Panc1 (cell line): ENCODE measurements at regions not wholly inside any gene's neighbourhood (a gene's known extent, or its start where the extent isn't known, plus 50 kb on each side); places are given as distances from the start of the nearest gene placed in this dataset.

ENCODE experiments used
- ATAC-seq: fragments of 200-7000 bp; cut with Tn5 transposase; 2 replicates; pipeline ENCODE4 v1.9.1; 2020; ENCODE audit warnings: mild to moderate bottlenecking, moderate library complexity
- BruUV-seq: library from RNA; stranded (reverse); fragments of 400-500 nt; replicated peaks from 2 replicates; lab custom pipeline; 2021; lab: Mats Ljungman, UMichigan
- CTCF ChIA-PET: fragments of 300-600 bp; sonication (Branson Sonifier 250); formaldehyde crosslinking; loops from one replicate; lab custom pipeline; 2022; ENCODE audit warnings: antibody characterized with exemption; lab: Charles Lee
- POLR2A ChIA-PET: fragments of 300-600 bp; sonication (Branson Sonifier 250); formaldehyde crosslinking; loops from one replicate; lab custom pipeline; 2022; ENCODE audit warnings: antibody characterized with exemption; lab: Charles Lee
- DNase-seq: peaks from one replicate; pipeline ENCODE4 v3.0.0-alpha.2; 2010; ENCODE audit warnings: low read depth, low spot score
- H3K27ac ChIP-seq: 2 replicates; pipeline ENCODE4 v1.5.1; 2011; ENCODE audit warnings: mild to moderate bottlenecking, low read length, inconsistent platforms
- H3K27me3 ChIP-seq: fragments of 200-500 bp; sonication (Bioruptor generic); 2 replicates; pipeline ENCODE4 v1.6.0; 2014; ENCODE audit warnings: low read length, inconsistent platforms; ENCODE audit not compliant: control insufficient read depth, insufficient read depth
- H3K36me3 ChIP-seq: fragments of 200-500 bp; sonication (Bioruptor generic); 2 replicates; pipeline ENCODE4 v1.5.1; 2014; ENCODE audit warnings: inconsistent platforms, mild to moderate bottlenecking, low read length, moderate library complexity; ENCODE audit not compliant: control insufficient read depth, insufficient read depth
- H3K4me1 ChIP-seq: 2 replicates; pipeline ENCODE4 v1.5.1; 2011; ENCODE audit warnings: inconsistent platforms, mild to moderate bottlenecking, low read length, moderate library complexity; ENCODE audit not compliant: control insufficient read depth, insufficient read depth
- H3K4me3 ChIP-seq, 2 experiments: 2 replicates each; pipeline ENCODE4 v1.5.1; 2011 to 2012; ENCODE audit warnings: low read depth in 2 of 2, low read length in 2 of 2, mild to moderate bottlenecking in 2 of 2, inconsistent platforms in 1 of 2, moderate library complexity in 1 of 2
- H3K9me3 ChIP-seq: fragments of 200-500 bp; sonication (Bioruptor generic); 2 replicates; pipeline ENCODE4 v1.5.1; 2014; ENCODE audit warnings: low read depth, mild to moderate bottlenecking, inconsistent platforms, low read length, moderate library complexity; ENCODE audit not compliant: control insufficient read depth, insufficient read depth
- POLR2AphosphoS5 ChIP-seq: IDR thresholded peaks from 2 replicates; pipeline ENCODE4 v1.6.1; 2012; ENCODE audit warnings: mild to moderate bottlenecking, low read depth, low read length, moderate library complexity
- SIN3A ChIP-seq: IDR thresholded peaks from 2 replicates; pipeline ENCODE4 v1.6.1; 2012; ENCODE audit warnings: low read depth, mild to moderate bottlenecking, low read length, moderate library complexity, borderline replicate concordance; ENCODE audit not compliant: insufficient read depth
- TCF7L2 ChIP-seq: IDR thresholded peaks from 2 replicates; pipeline ENCODE4 v1.6.1; 2011; ENCODE audit warnings: mild to moderate bottlenecking, low read depth, low read length, inconsistent platforms
- in situ Hi-C: cut with HindIII; loops from 2 replicates; pipeline ENCODE4 v1.10.0; 2016; ENCODE audit warnings: low sequenced_read_pairs, low pct_unique_long_range_greater_than_20kb
- intact Hi-C: fragments of 100-400 bp; cut with micrococcal nuclease; formaldehyde crosslinking; loops from one replicate; pipeline ENCODE4 v1.10.0; 2022; ENCODE audit not compliant: unreplicated experiment
- TF ChIP-seq, protein P1 (sequence below), 2 experiments: IDR thresholded peaks; 2 replicates each; pipeline ENCODE4 v1.6.1; 2011 to 2012; ENCODE audit warnings: low read depth in 2 of 2, control low read depth in 1 of 2, low read length in 1 of 2, mild to moderate bottlenecking in 1 of 2, moderate library complexity in 1 of 2; ENCODE audit not compliant: insufficient read depth in 1 of 2
- TF ChIP-seq, protein P2 (sequence below): fragments of 450-650 bp; IDR thresholded peaks from 2 replicates; pipeline ENCODE4 v1.5.1; 2017; ENCODE audit warnings: mild to moderate bottlenecking

DNA sequence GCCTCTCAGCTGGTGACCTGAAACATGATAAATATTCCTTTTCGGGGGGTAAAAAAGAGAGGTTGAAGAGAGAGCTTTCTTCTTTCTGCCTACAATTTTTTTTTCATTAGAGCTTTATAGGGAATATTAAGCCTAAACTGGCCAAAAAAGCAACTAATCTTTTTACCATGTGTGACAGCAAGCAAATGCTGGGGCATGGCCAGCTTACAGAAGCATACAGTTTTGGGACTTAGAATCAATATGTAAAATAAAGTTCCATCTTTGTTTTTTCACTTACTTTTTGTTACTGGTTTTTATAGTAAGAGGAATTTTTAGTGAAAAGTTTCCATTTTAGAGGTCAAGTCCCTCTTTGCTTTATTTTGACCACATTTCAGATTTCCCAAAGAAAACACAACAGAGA, 301.2 kb upstream of the DEPDC1 start:
- Histone ChIP-seq H3K27ac (no peak overlapping the region), H3K36me3 (no peaks in the 10 kb centered on the region), H3K4me3 (no peak overlapping the region), H3K4me1 (no peaks in the 10 kb centered on the region), H3K27me3 (no peaks in the 10 kb centered on the region), H3K9me3 (no peaks in the 10 kb centered on the region)
- ATAC-seq (no peak), DNase-seq (no peak)
- TF ChIP-seq, protein P1, sequence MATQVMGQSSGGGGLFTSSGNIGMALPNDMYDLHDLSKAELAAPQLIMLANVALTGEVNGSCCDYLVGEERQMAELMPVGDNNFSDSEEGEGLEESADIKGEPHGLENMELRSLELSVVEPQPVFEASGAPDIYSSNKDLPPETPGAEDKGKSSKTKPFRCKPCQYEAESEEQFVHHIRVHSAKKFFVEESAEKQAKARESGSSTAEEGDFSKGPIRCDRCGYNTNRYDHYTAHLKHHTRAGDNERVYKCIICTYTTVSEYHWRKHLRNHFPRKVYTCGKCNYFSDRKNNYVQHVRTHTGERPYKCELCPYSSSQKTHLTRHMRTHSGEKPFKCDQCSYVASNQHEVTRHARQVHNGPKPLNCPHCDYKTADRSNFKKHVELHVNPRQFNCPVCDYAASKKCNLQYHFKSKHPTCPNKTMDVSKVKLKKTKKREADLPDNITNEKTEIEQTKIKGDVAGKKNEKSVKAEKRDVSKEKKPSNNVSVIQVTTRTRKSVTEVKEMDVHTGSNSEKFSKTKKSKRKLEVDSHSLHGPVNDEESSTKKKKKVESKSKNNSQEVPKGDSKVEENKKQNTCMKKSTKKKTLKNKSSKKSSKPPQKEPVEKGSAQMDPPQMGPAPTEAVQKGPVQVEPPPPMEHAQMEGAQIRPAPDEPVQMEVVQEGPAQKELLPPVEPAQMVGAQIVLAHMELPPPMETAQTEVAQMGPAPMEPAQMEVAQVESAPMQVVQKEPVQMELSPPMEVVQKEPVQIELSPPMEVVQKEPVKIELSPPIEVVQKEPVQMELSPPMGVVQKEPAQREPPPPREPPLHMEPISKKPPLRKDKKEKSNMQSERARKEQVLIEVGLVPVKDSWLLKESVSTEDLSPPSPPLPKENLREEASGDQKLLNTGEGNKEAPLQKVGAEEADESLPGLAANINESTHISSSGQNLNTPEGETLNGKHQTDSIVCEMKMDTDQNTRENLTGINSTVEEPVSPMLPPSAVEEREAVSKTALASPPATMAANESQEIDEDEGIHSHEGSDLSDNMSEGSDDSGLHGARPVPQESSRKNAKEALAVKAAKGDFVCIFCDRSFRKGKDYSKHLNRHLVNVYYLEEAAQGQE (IDR thresholded peaks at IDR 0.05; ENCODE audit: insufficient read depth in 1 of 2, low read depth in 2 of 2, low read length in 1 of 2), result no peak
- no peak for TF ChIP-seq POLR2AphosphoS5
- no peak for TF ChIP-seq TCF7L2
- TF ChIP-seq SIN3A, result no peak
- CTCF ChIA-PET, result no interaction called here
- POLR2A ChIA-PET, result no interaction called here
- BruUV-seq, result no TSS peak
- intact Hi-C loops, result no loop called here
- in situ Hi-C loops, result no loop called here

DNA sequence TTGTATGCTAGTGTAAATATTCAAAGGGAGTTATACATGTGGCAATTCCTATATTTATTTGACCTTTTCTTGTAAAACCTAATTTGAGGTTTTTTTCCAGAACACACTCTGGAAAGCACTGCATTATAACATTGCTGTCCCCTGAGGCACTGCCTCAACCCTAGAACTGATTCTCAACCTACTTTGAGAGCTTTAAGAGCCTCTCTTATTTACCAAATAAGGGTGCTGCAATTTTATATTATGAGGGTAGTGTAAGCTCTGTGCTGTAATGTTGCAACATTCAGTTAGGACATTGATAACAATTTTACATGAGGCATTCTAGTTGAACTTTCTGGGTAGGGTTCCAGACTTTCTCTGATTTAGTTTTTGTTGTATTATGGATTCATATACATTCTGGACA, 302.2 kb upstream of the DEPDC1 start:
- H3K27ac ChIP-seq, result no peak overlapping the region
- intact Hi-C loops, result no loop called here
- TF ChIP-seq POLR2AphosphoS5, result no peak
- TF ChIP-seq, protein P2, sequence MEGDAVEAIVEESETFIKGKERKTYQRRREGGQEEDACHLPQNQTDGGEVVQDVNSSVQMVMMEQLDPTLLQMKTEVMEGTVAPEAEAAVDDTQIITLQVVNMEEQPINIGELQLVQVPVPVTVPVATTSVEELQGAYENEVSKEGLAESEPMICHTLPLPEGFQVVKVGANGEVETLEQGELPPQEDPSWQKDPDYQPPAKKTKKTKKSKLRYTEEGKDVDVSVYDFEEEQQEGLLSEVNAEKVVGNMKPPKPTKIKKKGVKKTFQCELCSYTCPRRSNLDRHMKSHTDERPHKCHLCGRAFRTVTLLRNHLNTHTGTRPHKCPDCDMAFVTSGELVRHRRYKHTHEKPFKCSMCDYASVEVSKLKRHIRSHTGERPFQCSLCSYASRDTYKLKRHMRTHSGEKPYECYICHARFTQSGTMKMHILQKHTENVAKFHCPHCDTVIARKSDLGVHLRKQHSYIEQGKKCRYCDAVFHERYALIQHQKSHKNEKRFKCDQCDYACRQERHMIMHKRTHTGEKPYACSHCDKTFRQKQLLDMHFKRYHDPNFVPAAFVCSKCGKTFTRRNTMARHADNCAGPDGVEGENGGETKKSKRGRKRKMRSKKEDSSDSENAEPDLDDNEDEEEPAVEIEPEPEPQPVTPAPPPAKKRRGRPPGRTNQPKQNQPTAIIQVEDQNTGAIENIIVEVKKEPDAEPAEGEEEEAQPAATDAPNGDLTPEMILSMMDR, result no peak
- TF ChIP-seq TCF7L2, result no peak
- ATAC-seq (no peak), DNase-seq (no peak)
- H3K36me3 ChIP-seq, result no peaks in the 10 kb centered on the region
- H3K4me1 ChIP-seq, result no peaks in the 10 kb centered on the region
- H3K4me3 ChIP-seq, result no peak overlapping the region
- H3K27me3 ChIP-seq, result no peaks in the 10 kb centered on the region
- H3K9me3 ChIP-seq, result no peaks in the 10 kb centered on the region
- in situ Hi-C loops, result no loop called here
- ChIA-PET POLR2A (no interaction called here), CTCF (no interaction called here)
- no TSS peak for BruUV-seq

DNA sequence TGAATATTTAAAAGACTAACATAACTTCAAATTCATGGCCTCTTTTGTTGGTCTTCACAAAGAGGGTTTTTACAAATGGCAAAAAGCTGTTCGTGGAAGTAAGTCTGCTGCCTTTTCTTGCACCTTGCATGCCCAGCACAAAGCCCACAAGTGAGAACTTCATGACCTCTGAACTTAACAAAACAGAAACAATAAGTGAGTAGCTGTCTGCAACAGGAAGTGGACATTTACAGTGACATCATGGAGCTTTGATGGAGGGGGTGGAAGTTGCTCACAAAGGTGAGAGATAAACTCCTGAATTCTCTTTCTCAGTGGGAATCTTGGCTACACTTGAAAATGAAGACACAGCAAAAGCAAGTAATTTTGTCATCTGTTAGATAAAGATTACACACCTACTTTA, 303.3 kb upstream of the DEPDC1 start:
- Histone ChIP-seq H3K36me3 (no peaks in the 10 kb centered on the region), H3K27me3 (no peaks in the 10 kb centered on the region), H3K4me3 (no peak overlapping the region), H3K9me3 (no peaks in the 10 kb centered on the region), H3K27ac (no peak overlapping the region), H3K4me1 (no peaks in the 10 kb centered on the region)
- CTCF ChIA-PET, result no interaction called here
- POLR2A ChIA-PET, result no interaction called here
- intact Hi-C loops, result no loop called here
- ATAC-seq (no peak), DNase-seq (no peak)
- in situ Hi-C loops, result no loop called here
- TF ChIP-seq POLR2AphosphoS5 (no peak), TCF7L2 (no peak), SIN3A (no peak)
- TF ChIP-seq, protein P1 (IDR thresholded peaks at IDR 0.05; ENCODE audit: insufficient read depth in 1 of 2, low read depth in 2 of 2, low read length in 1 of 2), result no peak
- TF ChIP-seq, protein P2, result no peak
- no TSS peak for BruUV-seq
